ENCODE measurements at regions not wholly inside any gene's neighbourhood (a gene's known extent, or its start where the extent isn't known, plus 50 kb on each side); places are given as distances from the start of the nearest gene placed in this dataset.
"Not testable (repeated sequence)": the region's sequence is repeated elsewhere in the genome, so short reads cannot be mapped to it uniquely, and the experiment has no call there.

- no peak for DNase-seq (ENCODE audit: low read depth)
These were observed 128.1 kb upstream of the PTPRZ1 start for GRCh38 chr7:121744877-121745276.

GRCh38 chr7:121744319-121744718 lies 128.6 kb upstream of the PTPRZ1 start:
- no peak for DNase-seq (ENCODE audit: low read depth)

- no peak for DNase-seq (ENCODE audit: low read depth)
These were observed 131.1 kb upstream of the PTPRZ1 start for GRCh38 chr7:121741896-121742295.

GRCh38 chr7:121739465-121739864 lies 133.5 kb upstream of the PTPRZ1 start:
- no peak for DNase-seq (ENCODE audit: low read depth)

GRCh38 chr7:121730869-121731268 lies 142.1 kb upstream of the PTPRZ1 start:
- DNase-seq (ENCODE audit: low read depth): no peak

- DNase-seq (ENCODE audit: low read depth): no peak
These were observed 158.2 kb upstream of the PTPRZ1 start for GRCh38 chr7:121714559-121715303.

GRCh38 chr7:121712961-121713360 lies 160.0 kb upstream of the PTPRZ1 start:
- not testable (repeated sequence) for DNase-seq (ENCODE audit: low read depth)

GRCh38 chr7:121697731-121698316 lies 175.1 kb upstream of the PTPRZ1 start:
- no peak for DNase-seq (ENCODE audit: low read depth)

GRCh38 chr7:121696954-121697353 lies 176.0 kb upstream of the PTPRZ1 start:
- DNase-seq (ENCODE audit: low read depth): no peak

- no peak for DNase-seq (ENCODE audit: low read depth)
These were observed 183.2 kb upstream of the PTPRZ1 start for GRCh38 chr7:121689749-121690148.

- no peak for DNase-seq (ENCODE audit: low read depth)
These were observed 191.3 kb upstream of the PTPRZ1 start for GRCh38 chr7:121681700-121682099.

GRCh38 chr7:121676168-121676567 lies 196.8 kb upstream of the PTPRZ1 start:
- DNase-seq (ENCODE audit: low read depth): no peak

GRCh38 chr7:121674455-121674854 lies 198.5 kb upstream of the PTPRZ1 start:
- not testable (repeated sequence) for DNase-seq (ENCODE audit: low read depth)

GRCh38 chr7:121669144-121669543 lies 203.8 kb upstream of the PTPRZ1 start:
- no peak for DNase-seq (ENCODE audit: low read depth)

GRCh38 chr7:121666306-121666705 lies 206.7 kb upstream of the PTPRZ1 start:
- no peak for DNase-seq (ENCODE audit: low read depth)

GRCh38 chr7:121643320-121643719 lies 229.6 kb upstream of the PTPRZ1 start:
- no peak for DNase-seq (ENCODE audit: low read depth)

GRCh38 chr7:121639705-121640104 lies 233.3 kb upstream of the PTPRZ1 start:
- DNase-seq (ENCODE audit: low read depth): no peak

GRCh38 chr7:121638286-121638685 lies 234.7 kb upstream of the PTPRZ1 start:
- no peak for DNase-seq (ENCODE audit: low read depth)

- no peak for DNase-seq (ENCODE audit: low read depth)
These were observed 238.2 kb upstream of the FAM3C start for GRCh38 chr7:121634356-121634755.

- no peak for DNase-seq (ENCODE audit: low read depth)
These were observed 237.1 kb upstream of the FAM3C start for GRCh38 chr7:121633186-121633585.

GRCh38 chr7:121624958-121625357 lies 228.8 kb upstream of the FAM3C start:
- no peak for DNase-seq (ENCODE audit: low read depth)

- no peak for DNase-seq (ENCODE audit: low read depth)
These were observed 227.2 kb upstream of the FAM3C start for GRCh38 chr7:121623130-121623872.

- DNase-seq (ENCODE audit: low read depth): no peak
These were observed 225.8 kb upstream of the FAM3C start for GRCh38 chr7:121621937-121622336.
